ENCODE measurements at regions not wholly inside any gene's neighbourhood (a gene's known extent, or its start where the extent isn't known, plus 50 kb on each side); places are given as distances from the start of the nearest gene placed in this dataset.

DNA sequence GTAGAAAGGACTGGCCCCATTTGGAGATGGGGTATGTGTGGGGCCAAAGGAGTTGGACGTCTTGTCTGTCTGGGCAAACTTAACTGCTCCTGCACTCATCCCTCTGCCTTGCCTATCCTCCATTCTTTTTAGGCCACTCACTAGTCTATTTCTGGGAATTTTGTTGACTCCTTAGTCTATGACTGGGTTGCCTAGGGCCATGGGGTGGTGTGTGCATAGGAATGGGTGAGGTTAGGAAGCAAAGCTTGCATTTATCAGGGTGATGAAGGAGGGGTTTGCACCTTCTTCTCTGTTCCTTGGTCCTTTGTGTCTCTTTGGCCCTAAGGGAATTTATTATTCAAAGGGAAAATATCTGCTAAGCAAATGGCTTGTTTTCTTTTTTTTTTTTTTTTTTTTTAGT is 80.9 kb upstream of the OR9Q1 start:
- TF ChIP-seq RAD21 (IDR thresholded peaks at IDR 0.05; ENCODE audit: low read length): no peak
- TF ChIP-seq, protein P1, sequence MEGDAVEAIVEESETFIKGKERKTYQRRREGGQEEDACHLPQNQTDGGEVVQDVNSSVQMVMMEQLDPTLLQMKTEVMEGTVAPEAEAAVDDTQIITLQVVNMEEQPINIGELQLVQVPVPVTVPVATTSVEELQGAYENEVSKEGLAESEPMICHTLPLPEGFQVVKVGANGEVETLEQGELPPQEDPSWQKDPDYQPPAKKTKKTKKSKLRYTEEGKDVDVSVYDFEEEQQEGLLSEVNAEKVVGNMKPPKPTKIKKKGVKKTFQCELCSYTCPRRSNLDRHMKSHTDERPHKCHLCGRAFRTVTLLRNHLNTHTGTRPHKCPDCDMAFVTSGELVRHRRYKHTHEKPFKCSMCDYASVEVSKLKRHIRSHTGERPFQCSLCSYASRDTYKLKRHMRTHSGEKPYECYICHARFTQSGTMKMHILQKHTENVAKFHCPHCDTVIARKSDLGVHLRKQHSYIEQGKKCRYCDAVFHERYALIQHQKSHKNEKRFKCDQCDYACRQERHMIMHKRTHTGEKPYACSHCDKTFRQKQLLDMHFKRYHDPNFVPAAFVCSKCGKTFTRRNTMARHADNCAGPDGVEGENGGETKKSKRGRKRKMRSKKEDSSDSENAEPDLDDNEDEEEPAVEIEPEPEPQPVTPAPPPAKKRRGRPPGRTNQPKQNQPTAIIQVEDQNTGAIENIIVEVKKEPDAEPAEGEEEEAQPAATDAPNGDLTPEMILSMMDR (conservative IDR thresholded peaks at IDR 0.05; ENCODE audit: low read depth, low read length): no peak
